ENCODE measurements at regions not wholly inside any gene's neighbourhood (a gene's known extent, or its start where the extent isn't known, plus 50 kb on each side); places are given as distances from the start of the nearest gene placed in this dataset.

DNA sequence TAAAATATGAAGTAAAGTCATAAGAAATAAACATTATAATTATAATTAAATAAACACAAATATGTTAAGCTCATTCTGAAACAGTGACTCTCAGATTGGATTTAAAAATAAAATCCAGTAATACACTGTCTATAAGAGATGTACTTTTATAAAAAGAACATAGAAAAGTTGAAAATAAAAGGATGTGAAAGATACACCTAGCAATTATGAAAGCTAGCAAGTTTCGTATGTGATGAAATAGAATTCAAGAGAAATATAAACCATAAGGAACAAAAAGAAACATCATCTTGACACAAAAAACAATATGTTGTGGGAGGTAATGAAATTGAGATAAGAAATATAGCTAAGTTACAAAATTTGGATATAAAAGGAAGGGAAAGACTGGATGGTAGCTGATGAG, 128.6 kb upstream of the CNR1 start:
- no peak for TF ChIP-seq EZH2 (IDR thresholded peaks at IDR 0.05; ENCODE audit: borderline replicate concordance, insufficient read depth, low read depth, low read length, poor library complexity, severe bottlenecking)
- TF ChIP-seq CTCF (IDR thresholded peaks at IDR 0.05), result no peak
- Histone ChIP-seq H3K4me3 (ENCODE audit: control extremely low read depth in 1 of 5, extremely low read depth in 1 of 5, insufficient read depth in 1 of 5, low read depth in 2 of 5, low read length in 4 of 5) (no peak overlapping the region), H3K9ac (ENCODE audit: low read length) (no peak overlapping the region), H3K4me1 (ENCODE audit: control insufficient read depth in 2 of 2, insufficient read depth in 2 of 2, low read length in 2 of 2) (peaks cover 3 to 4% of the 10 kb centered on the region in 2 donors), H2AFZ (ENCODE audit: insufficient read depth, low read depth, low read length, poor library complexity, severe bottlenecking) (no peak overlapping the region), H3K79me2 (ENCODE audit: control insufficient read depth, insufficient read depth, low read length) (no peaks in the 10 kb centered on the region), H3K4me2 (replicated peaks; ENCODE audit: low read depth, low read length, poor library complexity, severe bottlenecking) (no peak overlapping the region), H3K9me3 (ENCODE audit: control extremely low read depth in 1 of 3, control insufficient read depth in 2 of 3, insufficient read depth in 1 of 3, low read length in 2 of 3) (peaks cover 0 to 6% (median 5%) of the 10 kb centered on the region in 3 donors), H3K27ac (ENCODE audit: low read length in 2 of 2) (no peak overlapping the region), H4K20me1 (ENCODE audit: control insufficient read depth, insufficient read depth, low read length, poor library complexity, severe bottlenecking) (no peaks in the 10 kb centered on the region), H3K27me3 (replicated peaks in 1 of 4; ENCODE audit: control extremely low read depth in 1 of 4, control insufficient read depth in 3 of 4, insufficient read depth in 4 of 4, low read length in 3 of 4) (no peaks in the 10 kb centered on the region), H3K36me3 (replicated peaks in 1 of 2; ENCODE audit: control extremely low read depth in 1 of 2, control insufficient read depth in 1 of 2, extremely low read depth in 1 of 2, insufficient read depth in 2 of 2, low read length in 1 of 2) (no peaks in the 10 kb centered on the region)
- Mint-ChIP-seq H3K9me3 (ENCODE audit: insufficient read depth) (peaks cover 5% of the 10 kb centered on the region), H3K4me3 (no peak overlapping the region), H3K4me1 (peaks cover 5% of the 10 kb centered on the region), H3K27ac (no peak overlapping the region), H3K27me3 (peaks cover 16% of the 10 kb centered on the region)
- ChIA-PET POLR2A (no interaction called here), CTCF (no interaction called here)
- no CpG with 5 or more reads among the region's 1 CpG for WGBS (ENCODE audit: insufficient coverage)
- DNase-seq (no peak), ATAC-seq (ENCODE audit: low read depth) (no peak)
- intact Hi-C loops (cut with micrococcal nuclease), result no loop called here

GRCh38 chr6:88290411-88290810, 124.3 kb upstream of the CNR1 start:
- Histone ChIP-seq H3K4me2 (replicated peaks; ENCODE audit: low read depth, low read length, poor library complexity, severe bottlenecking) (no peak overlapping the region), H4K20me1 (ENCODE audit: control insufficient read depth, insufficient read depth, low read length, poor library complexity, severe bottlenecking) (no peaks in the 10 kb centered on the region), H3K4me1 (ENCODE audit: control insufficient read depth in 2 of 2, insufficient read depth in 2 of 2, low read length in 2 of 2) (peaks cover 3 to 4% of the 10 kb centered on the region in 2 donors), H3K36me3 (replicated peaks in 1 of 2; ENCODE audit: control extremely low read depth in 1 of 2, control insufficient read depth in 1 of 2, extremely low read depth in 1 of 2, insufficient read depth in 2 of 2, low read length in 1 of 2) (no peaks in the 10 kb centered on the region), H3K9ac (ENCODE audit: low read length) (no peak overlapping the region), H3K27me3 (replicated peaks in 1 of 4; ENCODE audit: control extremely low read depth in 1 of 4, control insufficient read depth in 3 of 4, insufficient read depth in 4 of 4, low read length in 3 of 4) (no peaks in the 10 kb centered on the region), H3K4me3 (ENCODE audit: control extremely low read depth in 1 of 5, extremely low read depth in 1 of 5, insufficient read depth in 1 of 5, low read depth in 2 of 5, low read length in 4 of 5) (no peak overlapping the region), H3K9me3 (ENCODE audit: control extremely low read depth in 1 of 3, control insufficient read depth in 2 of 3, insufficient read depth in 1 of 3, low read length in 2 of 3) (peaks cover 3 to 20% (median 6%) of the 10 kb centered on the region in 3 donors), H3K79me2 (ENCODE audit: control insufficient read depth, insufficient read depth, low read length) (no peaks in the 10 kb centered on the region), H2AFZ (ENCODE audit: insufficient read depth, low read depth, low read length, poor library complexity, severe bottlenecking) (no peak overlapping the region), H3K27ac (ENCODE audit: low read length in 2 of 2) (no peak overlapping the region)
- no CpG with 5 or more reads among the region's 2 CpGs for WGBS (ENCODE audit: insufficient coverage)
- no peak for ATAC-seq (ENCODE audit: low read depth)
- no peak for TF ChIP-seq CTCF (IDR thresholded peaks at IDR 0.05)
- ChIA-PET CTCF (no interaction called here), POLR2A (no interaction called here)
- intact Hi-C loops (cut with micrococcal nuclease), result no loop called here
- H3K4me3 Mint-ChIP-seq, result no peak overlapping the region
- H3K4me1 Mint-ChIP-seq, result peaks cover 5% of the 10 kb centered on the region
- H3K9me3 Mint-ChIP-seq (ENCODE audit: insufficient read depth), result peaks cover 10% of the 10 kb centered on the region
- peaks cover 25% of the 10 kb centered on the region for H3K27me3 Mint-ChIP-seq
- DNase-seq, result peak; percentile 10
- no peak overlapping the region for H3K27ac Mint-ChIP-seq

Data from B cell (primary cell).